Smooth muscle cell (in vitro differentiated cells): ENCODE measurements at regions not wholly inside any gene's neighbourhood (a gene's known extent, or its start where the extent isn't known, plus 50 kb on each side); places are given as distances from the start of the nearest gene placed in this dataset.

Experiments used
- DNase-seq: peaks from one replicate; lab custom pipeline; 2025; ENCODE audit not compliant: unreplicated experiment; lab: John Stamatoyannopoulos, UW
- H2AFZ ChIP-seq: fragments of 200-600 bp; sonication (generic); 2 replicates; pipeline ENCODE4 v1.6.0; 2016; ENCODE audit warnings: antibody characterized with exemption, low read depth, mild to moderate bottlenecking
- H3F3A ChIP-seq: fragments of 200-600 bp; sonication (generic); 2 replicates; pipeline ENCODE4 v1.6.0; 2017; ENCODE audit warnings: antibody characterized with exemption, low read depth
- H3K27ac ChIP-seq: fragments of 200-600 bp; sonication (generic); 2 replicates; pipeline ENCODE4 v1.5.1; 2016; ENCODE audit warnings: low read depth, mild to moderate bottlenecking
- H3K27me3 ChIP-seq: fragments of 200-600 bp; sonication (generic); 2 replicates; pipeline ENCODE4 v1.6.1; 2016; ENCODE audit warnings: low read depth, mild to moderate bottlenecking
- H3K36me3 ChIP-seq: fragments of 200-600 bp; sonication (generic); 2 replicates; pipeline ENCODE4 v1.5.1; 2016; ENCODE audit warnings: low read depth
- H3K4me1 ChIP-seq: fragments of 200-600 bp; sonication (generic); 2 replicates; pipeline ENCODE4 v1.5.1; 2016; ENCODE audit warnings: low read depth
- H3K4me2 ChIP-seq: fragments of 200-600 bp; sonication (generic); 2 replicates; pipeline ENCODE4 v1.6.0; 2016; ENCODE audit warnings: mild to moderate bottlenecking
- H3K4me3 ChIP-seq: fragments of 200-600 bp; sonication (generic); 2 replicates; pipeline ENCODE4 v1.5.1; 2016; ENCODE audit warnings: mild to moderate bottlenecking
- H3K79me2 ChIP-seq: fragments of 200-600 bp; sonication (generic); 2 replicates; pipeline ENCODE4 v1.6.0; 2016; ENCODE audit warnings: low read depth, mild to moderate bottlenecking
- H3K9ac ChIP-seq: fragments of 200-600 bp; sonication (generic); 2 replicates; pipeline ENCODE4 v1.6.0; 2016; ENCODE audit warnings: low read depth
- H3K9me3 ChIP-seq: fragments of 200-600 bp; sonication (generic); replicated peaks from 2 replicates; pipeline ENCODE4 v1.5.1; 2016; ENCODE audit warnings: low read depth
- H4K20me1 ChIP-seq: fragments of 200-600 bp; sonication (generic); 2 replicates; pipeline ENCODE4 v1.6.0; 2016; ENCODE audit warnings: low read depth
- CTCF ChIP-seq: fragments of 200-600 bp; sonication (generic); IDR thresholded peaks from 2 replicates; pipeline ENCODE4 v1.5.1; 2017; ENCODE audit warnings: borderline replicate concordance, mild to moderate bottlenecking, antibody characterized with exemption; ENCODE audit not compliant: insufficient read depth, poor library complexity, severe bottlenecking
- WGBS: methylation state at CpG from one replicate; pipeline ENCODE4 v1.1.7; 2016; ENCODE audit warnings: low lambda C conversion rate; 5-methylcytosine and 5-hydroxymethylcytosine counted together

DNA sequence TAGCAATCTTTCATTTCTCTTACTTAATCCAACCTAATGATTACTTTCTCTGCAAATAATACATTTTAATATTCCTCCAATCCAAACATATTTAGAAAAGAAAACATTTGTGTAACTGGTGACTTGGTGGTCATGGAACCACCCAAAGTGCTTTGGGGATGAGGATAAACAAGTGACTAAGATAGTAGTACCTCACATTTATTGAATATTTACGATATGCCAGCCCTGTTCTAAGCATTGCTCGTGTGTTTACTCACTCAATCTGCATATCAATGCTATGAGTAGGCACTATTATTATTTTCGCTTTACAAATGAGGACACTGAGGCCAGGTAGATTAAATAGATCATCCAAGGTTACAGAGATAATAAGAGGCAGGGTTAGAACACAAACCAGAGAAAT lies 189.5 kb downstream of the SHOX2 start:
- 73% methylated on average over 3 of the region's 3 CpGs for WGBS
- DNase-seq: no peak

DNA sequence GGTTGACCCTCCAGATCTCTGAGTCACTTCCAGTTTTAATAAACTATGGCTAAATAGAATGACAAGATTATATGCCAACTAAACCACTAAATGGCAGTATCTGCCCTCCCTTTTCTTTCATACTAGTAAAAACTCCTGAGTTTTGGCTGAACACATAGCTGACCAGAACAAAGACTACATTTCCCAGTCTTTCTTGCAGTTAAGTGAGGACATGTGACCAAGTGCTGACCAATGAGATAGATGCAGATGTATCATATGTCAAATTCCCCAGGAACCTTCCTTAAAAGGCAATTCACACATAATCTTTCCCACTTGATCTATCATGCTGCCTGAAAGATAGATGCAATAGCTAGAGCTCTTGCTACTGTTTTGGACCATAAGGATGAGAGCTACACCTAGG lies 191.3 kb downstream of the SHOX2 start:
- no peak for DNase-seq
- Histone ChIP-seq H4K20me1 (no peaks in the 10 kb centered on the region), H3K27me3 (no peaks in the 10 kb centered on the region), H3F3A (no peaks in the 10 kb centered on the region), H2AFZ (no peak overlapping the region), H3K79me2 (no peaks in the 10 kb centered on the region), H3K9me3 (no peaks in the 10 kb centered on the region), H3K36me3 (no peaks in the 10 kb centered on the region), H3K4me1 (no peaks in the 10 kb centered on the region), H3K4me2 (no peak overlapping the region), H3K9ac (no peak overlapping the region), H3K4me3 (no peak overlapping the region), H3K27ac (no peak overlapping the region)
- TF ChIP-seq CTCF: no peak

More for the DNA sequence above, 189.5 kb downstream of the SHOX2 start:
- H3K4me2 ChIP-seq: no peak overlapping the region
- H3K4me1 ChIP-seq: no peaks in the 10 kb centered on the region
- no peaks in the 10 kb centered on the region for H3K27me3 ChIP-seq
- no peak overlapping the region for H3K27ac ChIP-seq
- no peak for TF ChIP-seq CTCF
- H3K9me3 ChIP-seq: no peaks in the 10 kb centered on the region
- no peaks in the 10 kb centered on the region for H3F3A ChIP-seq
- H3K9ac ChIP-seq: no peak overlapping the region
- no peaks in the 10 kb centered on the region for H4K20me1 ChIP-seq
- H2AFZ ChIP-seq: no peak overlapping the region
- H3K4me3 ChIP-seq: no peak overlapping the region
- no peaks in the 10 kb centered on the region for H3K36me3 ChIP-seq
- H3K79me2 ChIP-seq: no peaks in the 10 kb centered on the region

- Histone ChIP-seq H4K20me1 (no peaks in the 10 kb centered on the region), H3K4me1 (no peaks in the 10 kb centered on the region), H3K36me3 (no peaks in the 10 kb centered on the region), H3K4me2 (no peak overlapping the region), H3K9me3 (no peaks in the 10 kb centered on the region), H3K79me2 (no peaks in the 10 kb centered on the region), H3F3A (no peaks in the 10 kb centered on the region), H3K9ac (no peak overlapping the region), H3K27ac (no peak overlapping the region), H3K27me3 (no peaks in the 10 kb centered on the region), H2AFZ (no peak overlapping the region), H3K4me3 (no peak overlapping the region)
- no peak for TF ChIP-seq CTCF
- 63% methylated on average over 1 of the region's 1 CpG for WGBS
- no peak for DNase-seq
Measured at GRCh38 chr3:157913741-157914150, 192.5 kb downstream of the SHOX2 start.

GRCh38 chr3:157912514-157913451 lies 193.4 kb downstream of the SHOX2 start:
- TF ChIP-seq CTCF: no peak
- Histone ChIP-seq H3K4me3 (no peak overlapping the region), H3K79me2 (no peaks in the 10 kb centered on the region), H3K27ac (no peak overlapping the region), H3K4me2 (no peak overlapping the region), H3K36me3 (no peaks in the 10 kb centered on the region), H3K9ac (no peak overlapping the region), H3K27me3 (no peaks in the 10 kb centered on the region), H3K4me1 (no peaks in the 10 kb centered on the region), H3F3A (no peaks in the 10 kb centered on the region), H4K20me1 (no peaks in the 10 kb centered on the region), H3K9me3 (no peaks in the 10 kb centered on the region), H2AFZ (no peak overlapping the region)
- 89% methylated on average over 5 of the region's 5 CpGs for WGBS
- DNase-seq: no peak
